Trophoblast cell (in vitro differentiated cells and primary cell): ENCODE measurements at regions not wholly inside any gene's neighbourhood (a gene's known extent, or its start where the extent isn't known, plus 50 kb on each side); places are given as distances from the start of the nearest gene placed in this dataset.

Experiments
- DNase-seq, 2 donors: peaks; one replicate each; pipeline ENCODE4 v3.0.0-alpha.2; 2016
- H2AFZ ChIP-seq: 2 replicates; pipeline ENCODE4 v1.6.1; 2013; ENCODE audit warnings: low read length, moderate library complexity, mild to moderate bottlenecking; ENCODE audit not compliant: insufficient read depth, poor library complexity
- H2AK5ac ChIP-seq: 2 replicates; pipeline ENCODE4 v1.6.1; 2013; ENCODE audit warnings: mild to moderate bottlenecking, low read length
- H2BK120ac ChIP-seq: 2 replicates; pipeline ENCODE4 v1.6.1; 2013; ENCODE audit warnings: low read length, mild to moderate bottlenecking, moderate library complexity; ENCODE audit not compliant: insufficient read depth, poor library complexity
- H2BK12ac ChIP-seq: 2 replicates; pipeline ENCODE4 v1.6.1; 2013; ENCODE audit warnings: mild to moderate bottlenecking, low read length, moderate library complexity
- H2BK5ac ChIP-seq: 2 replicates; pipeline ENCODE4 v1.6.1; 2013; ENCODE audit warnings: low read length, low read depth, moderate library complexity, mild to moderate bottlenecking; ENCODE audit not compliant: poor library complexity
- H3K14ac ChIP-seq: 2 replicates; pipeline ENCODE4 v1.6.1; 2013; ENCODE audit warnings: mild to moderate bottlenecking, low read length
- H3K18ac ChIP-seq: 2 replicates; pipeline ENCODE4 v1.6.1; 2013; ENCODE audit warnings: mild to moderate bottlenecking, low read length
- H3K23ac ChIP-seq: 2 replicates; pipeline ENCODE4 v1.6.1; 2013; ENCODE audit warnings: low read length
- H3K27ac ChIP-seq: 2 replicates; pipeline ENCODE4 v1.5.1; 2013; ENCODE audit warnings: low read depth, mild to moderate bottlenecking, inconsistent platforms, low read length, moderate library complexity
- H3K27me3 ChIP-seq: 2 replicates; pipeline ENCODE4 v1.6.1; 2013; ENCODE audit warnings: inconsistent platforms, mild to moderate bottlenecking, low read length, moderate library complexity; ENCODE audit not compliant: insufficient read depth
- H3K36me3 ChIP-seq, 2 experiments: 1 replicate in 1 of 2; 2 replicates in 1 of 2; pipeline ENCODE4 v1.6.1; 2013; ENCODE audit warnings: low read length in 2 of 2, mild to moderate bottlenecking in 2 of 2, moderate library complexity in 1 of 2; ENCODE audit not compliant: insufficient read depth in 2 of 2, control insufficient read depth in 1 of 2
- H3K4ac ChIP-seq: 2 replicates; pipeline ENCODE4 v1.6.1; 2013; ENCODE audit warnings: low read depth, mild to moderate bottlenecking, low read length, moderate library complexity
- H3K4me1 ChIP-seq, 2 experiments: 1 replicate in 1 of 2; 2 replicates in 1 of 2; pipeline ENCODE4 v1.6.1; 2013; ENCODE audit warnings: low read length in 2 of 2, mild to moderate bottlenecking in 2 of 2, moderate library complexity in 1 of 2; ENCODE audit not compliant: insufficient read depth in 2 of 2, control insufficient read depth in 1 of 2
- H3K4me2 ChIP-seq: 2 replicates; pipeline ENCODE4 v1.6.1; 2013; ENCODE audit warnings: inconsistent platforms, mild to moderate bottlenecking, low read length, moderate library complexity
- H3K4me3 ChIP-seq: 2 replicates; pipeline ENCODE4 v1.5.1; 2013; ENCODE audit warnings: mild to moderate bottlenecking, low read depth, low read length, inconsistent platforms
- H3K79me1 ChIP-seq: one replicate; pipeline ENCODE4 v1.6.1; 2013; ENCODE audit warnings: low read length
- H3K79me2 ChIP-seq: 2 replicates; pipeline ENCODE4 v1.6.1; 2013; ENCODE audit warnings: low read length, mild to moderate bottlenecking; ENCODE audit not compliant: control insufficient read depth, insufficient read depth, poor library complexity
- H3K9ac ChIP-seq: 2 replicates; pipeline ENCODE4 v1.6.1; 2013; ENCODE audit warnings: mild to moderate bottlenecking, low read length
- H3K9me3 ChIP-seq: 2 replicates; pipeline ENCODE4 v1.6.1; 2013; ENCODE audit warnings: low read depth, mild to moderate bottlenecking, control low read depth, inconsistent platforms, low read length; ENCODE audit not compliant: insufficient read depth
- H4K12ac ChIP-seq: 2 replicates; pipeline ENCODE4 v1.6.1; 2013; ENCODE audit warnings: low read depth, mild to moderate bottlenecking, low read length, moderate library complexity
- H4K8ac ChIP-seq: 2 replicates; pipeline ENCODE4 v1.6.1; 2013; ENCODE audit warnings: low read depth, mild to moderate bottlenecking, low read length, moderate library complexity
- H4K91ac ChIP-seq: one replicate; pipeline ENCODE4 v1.6.1; 2013; ENCODE audit warnings: low read depth, mild to moderate bottlenecking, low read length, moderate library complexity
- WGBS: extraction: QIAGEN DNeasy Blood & Tissue Kit; methylation state at CpG from one replicate; pipeline ENCODE4 v1.1.7; 2013; ENCODE audit warnings: missing lambda C conversion rate; ENCODE audit not compliant: insufficient read length, insufficient coverage; ENCODE audit errors: extremely low coverage; 5-methylcytosine and 5-hydroxymethylcytosine counted together

DNA sequence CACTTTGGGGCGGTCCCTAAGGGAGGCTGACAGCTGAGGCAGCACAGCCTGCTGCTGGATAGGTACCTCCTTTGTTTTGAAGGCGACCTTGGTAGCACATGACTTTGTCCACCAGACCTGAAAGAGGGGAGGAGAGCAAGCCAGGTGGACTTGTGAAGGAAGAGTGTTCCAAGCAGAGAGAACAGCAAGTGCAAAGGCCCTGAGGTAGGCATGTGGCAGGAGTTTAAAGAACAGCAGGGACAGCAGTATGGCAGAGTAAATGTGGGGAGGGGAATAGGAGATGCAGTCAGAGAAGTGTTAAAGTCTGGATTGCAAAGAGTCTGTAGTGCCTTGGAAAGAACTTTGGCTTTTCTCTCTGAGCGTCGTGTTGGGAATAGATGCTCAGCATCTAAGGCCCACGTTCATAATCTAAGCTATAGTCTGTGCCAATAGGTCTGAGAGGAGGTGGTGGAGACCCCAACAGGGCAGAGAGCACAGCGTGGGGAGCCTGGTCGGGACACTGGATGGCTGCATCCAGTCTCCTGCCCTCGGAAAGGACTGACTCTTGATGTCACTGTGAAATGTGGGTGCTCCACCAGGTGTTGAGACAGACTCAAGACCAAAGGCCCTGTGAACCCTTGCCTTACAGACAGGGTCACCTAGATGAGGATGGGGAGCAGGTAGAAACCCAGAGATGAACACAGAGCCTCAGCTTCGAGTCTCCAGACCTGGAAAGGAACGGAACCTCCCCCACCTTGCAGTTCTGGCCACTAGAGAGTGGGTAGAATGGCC is 242.1 kb upstream of the PWP1 start:
- H3K79me2 ChIP-seq = no peaks in the 10 kb centered on the region
- no peak overlapping the region for H3K23ac ChIP-seq
- no peaks in the 10 kb centered on the region for H3K4me1 ChIP-seq
- no peak overlapping the region for H4K8ac ChIP-seq
- no peak overlapping the region for H4K91ac ChIP-seq
- H4K12ac ChIP-seq = no peak overlapping the region
- H2BK12ac ChIP-seq = no peak overlapping the region
- no peak overlapping the region for H2AK5ac ChIP-seq
- H3K9ac ChIP-seq = no peak overlapping the region
- no peak overlapping the region for H3K4ac ChIP-seq
- H3K27me3 ChIP-seq = no peaks in the 10 kb centered on the region
- H3K14ac ChIP-seq = no peak overlapping the region
- H3K18ac ChIP-seq = no peak overlapping the region
- no peaks in the 10 kb centered on the region for H3K36me3 ChIP-seq
- no peak overlapping the region for H3K4me3 ChIP-seq
- no peak for DNase-seq
- H3K4me2 ChIP-seq = no peak overlapping the region
- no peak overlapping the region for H3K27ac ChIP-seq
- no peak overlapping the region for H2BK5ac ChIP-seq
- H2AFZ ChIP-seq = no peak overlapping the region
- no peak overlapping the region for H2BK120ac ChIP-seq
- WGBS = no CpG with 5 or more reads among the region's 10 CpGs
- no peaks in the 10 kb centered on the region for H3K79me1 ChIP-seq
- H3K9me3 ChIP-seq = peaks cover 2% of the 10 kb centered on the region

DNA sequence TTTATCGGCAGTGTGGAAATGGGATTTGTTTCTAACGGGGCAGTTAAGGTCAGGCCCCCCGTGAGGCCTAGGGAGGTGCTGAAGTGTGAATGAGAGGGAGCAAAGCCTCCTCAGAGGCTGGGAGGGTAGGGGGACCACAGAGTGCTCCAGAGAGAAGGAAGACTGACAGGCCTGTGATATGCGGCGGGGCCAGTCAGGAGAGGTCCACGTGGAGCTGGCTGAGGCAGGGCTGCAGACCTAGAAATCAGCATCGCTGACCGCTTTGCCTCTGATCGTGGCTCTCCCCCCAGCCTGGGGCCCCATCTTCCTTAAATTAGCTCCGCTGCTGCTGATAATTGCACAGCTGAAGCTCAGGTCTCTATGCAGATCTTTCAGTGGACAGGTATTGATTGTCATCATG is 240.8 kb upstream of the PWP1 start:
- Histone ChIP-seq H3K14ac (no peak overlapping the region), H2AFZ (no peak overlapping the region), H3K79me1 (no peaks in the 10 kb centered on the region), H2AK5ac (no peak overlapping the region), H3K23ac (no peak overlapping the region), H4K8ac (no peak overlapping the region), H3K4me1 (no peaks in the 10 kb centered on the region), H2BK12ac (no peak overlapping the region), H4K91ac (no peak overlapping the region), H3K27me3 (no peaks in the 10 kb centered on the region), H3K27ac (no peak overlapping the region), H2BK5ac (no peak overlapping the region), H3K79me2 (no peaks in the 10 kb centered on the region), H3K4me3 (no peak overlapping the region), H3K4me2 (no peak overlapping the region), H3K4ac (no peak overlapping the region), H2BK120ac (no peak overlapping the region), H3K36me3 (no peaks in the 10 kb centered on the region), H3K18ac (no peak overlapping the region), H3K9ac (no peak overlapping the region), H3K9me3 (peaks cover 2% of the 10 kb centered on the region), H4K12ac (no peak overlapping the region)
- WGBS = no CpG with 5 or more reads among the region's 10 CpGs
- DNase-seq = no peak

DNA sequence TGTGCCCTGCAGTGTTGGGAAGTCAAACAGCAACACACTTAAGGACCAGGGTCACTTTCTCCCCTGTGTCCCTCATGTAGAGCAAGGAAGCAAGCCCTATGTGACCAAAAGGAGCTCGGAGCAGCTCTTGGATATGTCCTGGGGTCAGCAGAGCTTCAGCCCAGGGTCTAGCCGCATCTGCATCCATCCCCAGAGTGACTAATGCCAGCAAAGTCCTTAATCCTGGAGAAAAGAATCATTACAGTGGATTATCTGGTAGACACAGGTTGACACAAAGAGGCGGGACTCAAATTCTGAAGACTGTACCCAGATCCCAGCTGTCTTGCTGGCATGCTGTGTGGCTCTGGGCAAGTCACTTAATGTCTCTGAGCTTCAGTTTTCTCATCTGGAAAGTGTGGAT is 239.1 kb upstream of the PWP1 start:
- H2BK5ac ChIP-seq = no peak overlapping the region
- no peak overlapping the region for H3K27ac ChIP-seq
- H2AK5ac ChIP-seq = no peak overlapping the region
- H3K27me3 ChIP-seq = no peaks in the 10 kb centered on the region
- H3K79me2 ChIP-seq = no peaks in the 10 kb centered on the region
- no peaks in the 10 kb centered on the region for H3K79me1 ChIP-seq
- H3K14ac ChIP-seq = no peak overlapping the region
- no peak overlapping the region for H3K4me2 ChIP-seq
- no peaks in the 10 kb centered on the region for H3K4me1 ChIP-seq
- H3K9me3 ChIP-seq = peaks cover 2% of the 10 kb centered on the region
- H3K4ac ChIP-seq = no peak overlapping the region
- H3K9ac ChIP-seq = no peak overlapping the region
- H3K23ac ChIP-seq = no peak overlapping the region
- no peak overlapping the region for H2BK12ac ChIP-seq
- no peak overlapping the region for H3K18ac ChIP-seq
- H4K91ac ChIP-seq = no peak overlapping the region
- whole genome bisulfite sequencing = no CpG with 5 or more reads among the region's 3 CpGs
- no peak overlapping the region for H2BK120ac ChIP-seq
- no peak overlapping the region for H2AFZ ChIP-seq
- no peak for DNase-seq
- no peak overlapping the region for H3K4me3 ChIP-seq
- H4K8ac ChIP-seq = no peak overlapping the region
- H3K36me3 ChIP-seq = no peaks in the 10 kb centered on the region
- H4K12ac ChIP-seq = no peak overlapping the region

DNA sequence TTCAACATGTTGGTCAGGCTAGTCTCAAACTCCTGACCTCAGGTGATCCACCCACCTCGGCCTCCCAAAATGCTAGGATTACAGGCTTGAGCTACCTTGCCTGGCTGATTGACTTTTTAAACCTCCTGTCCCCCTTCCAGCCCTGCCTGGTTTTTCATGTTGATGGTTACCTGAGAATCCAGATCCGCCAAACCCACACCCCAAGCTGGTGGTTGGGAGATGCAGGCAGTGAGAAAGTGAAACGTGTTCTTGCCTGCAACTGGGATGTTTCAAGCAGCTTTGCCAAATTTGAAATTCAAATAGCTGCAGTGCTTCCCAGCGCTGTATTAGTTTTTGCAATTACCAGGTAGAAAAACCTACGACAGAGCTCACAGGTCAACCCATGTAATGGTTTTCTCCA is 238.3 kb upstream of the PWP1 start:
- Histone ChIP-seq H3K4me3 (no peak overlapping the region), H4K12ac (no peak overlapping the region), H3K9me3 (peaks cover 2% of the 10 kb centered on the region), H3K79me1 (no peaks in the 10 kb centered on the region), H2BK12ac (no peak overlapping the region), H3K4me2 (no peak overlapping the region), H3K9ac (no peak overlapping the region), H3K4me1 (no peaks in the 10 kb centered on the region), H3K14ac (no peak overlapping the region), H3K79me2 (no peaks in the 10 kb centered on the region), H4K91ac (no peak overlapping the region), H3K4ac (no peak overlapping the region), H3K27me3 (no peaks in the 10 kb centered on the region), H2AK5ac (no peak overlapping the region), H3K27ac (no peak overlapping the region), H2BK120ac (no peak overlapping the region), H3K23ac (no peak overlapping the region), H3K18ac (no peak overlapping the region), H4K8ac (no peak overlapping the region), H3K36me3 (no peaks in the 10 kb centered on the region), H2BK5ac (no peak overlapping the region), H2AFZ (no peak overlapping the region)
- no CpG with 5 or more reads among the region's 5 CpGs for WGBS
- DNase-seq = no peak
